Adipocyte (in vitro differentiated cells): ENCODE measurements at regions not wholly inside any gene's neighbourhood (a gene's known extent, or its start where the extent isn't known, plus 50 kb on each side); places are given as distances from the start of the nearest gene placed in this dataset.

ENCODE experiments used
- DNase-seq: peaks from one replicate; pipeline ENCODE4 v3.0.0-alpha.2; 2015; ENCODE audit warnings: low read depth
- H3K27me3 ChIP-seq: replicated peaks from 2 replicates; pipeline ENCODE4 v1.7.0; 2013; ENCODE audit warnings: mild to moderate bottlenecking, low read length, moderate library complexity; ENCODE audit not compliant: control insufficient read depth, insufficient read depth
- H3K36me3 ChIP-seq: 2 replicates; pipeline ENCODE4 v1.7.0; 2013; ENCODE audit warnings: low read length, mild to moderate bottlenecking, moderate library complexity; ENCODE audit not compliant: control insufficient read depth, insufficient read depth, severe bottlenecking
- H3K4me1 ChIP-seq: 2 replicates; pipeline ENCODE4 v1.7.0; 2013; ENCODE audit warnings: mild to moderate bottlenecking, low read length, moderate library complexity; ENCODE audit not compliant: control insufficient read depth, insufficient read depth
- H3K4me3 ChIP-seq: 2 replicates; pipeline ENCODE4 v1.7.0; 2013; ENCODE audit warnings: mild to moderate bottlenecking, low read length, moderate library complexity
- H3K9ac ChIP-seq: 2 replicates; pipeline ENCODE4 v1.7.0; 2013; ENCODE audit warnings: mild to moderate bottlenecking, low read length, moderate library complexity
- H3K9me3 ChIP-seq: 2 replicates; pipeline ENCODE4 v1.7.0; 2013; ENCODE audit warnings: mild to moderate bottlenecking, low read length, moderate library complexity; ENCODE audit not compliant: control insufficient read depth

GRCh38 chr10:30116041-30116491, 56.7 kb upstream of the JCAD start:
- Histone ChIP-seq H3K36me3 (no peaks in the 10 kb centered on the region), H3K27me3 (no peaks in the 10 kb centered on the region), H3K9me3 (no peaks in the 10 kb centered on the region), H3K9ac (no peak overlapping the region), H3K4me1 (peaks cover 3% of the 10 kb centered on the region), H3K4me3 (no peak overlapping the region)
- no peak for DNase-seq

GRCh38 chr10:30115626-30115940, 56.2 kb upstream of the JCAD start:
- no peak overlapping the region for H3K9ac ChIP-seq
- no peaks in the 10 kb centered on the region for H3K27me3 ChIP-seq
- no peaks in the 10 kb centered on the region for H3K9me3 ChIP-seq
- H3K4me1 ChIP-seq, result peaks cover 3% of the 10 kb centered on the region
- no peak overlapping the region for H3K4me3 ChIP-seq
- H3K36me3 ChIP-seq, result no peaks in the 10 kb centered on the region
- DNase-seq, result no peak

GRCh38 chr10:30114881-30115625, 55.7 kb upstream of the JCAD start:
- Histone ChIP-seq H3K9me3 (no peaks in the 10 kb centered on the region), H3K36me3 (no peaks in the 10 kb centered on the region), H3K4me3 (no peak overlapping the region), H3K9ac (peak overlapping the region; percentile 27), H3K27me3 (no peaks in the 10 kb centered on the region), H3K4me1 (peaks cover 3% of the 10 kb centered on the region)
- DNase-seq, result no peak

GRCh38 chr10:30114401-30114800, 55.0 kb upstream of the JCAD start:
- no peak overlapping the region for H3K4me3 ChIP-seq
- H3K4me1 ChIP-seq, result peaks cover 3% of the 10 kb centered on the region
- no peaks in the 10 kb centered on the region for H3K36me3 ChIP-seq
- no peak overlapping the region for H3K9ac ChIP-seq
- no peak for DNase-seq
- H3K9me3 ChIP-seq, result no peaks in the 10 kb centered on the region
- no peaks in the 10 kb centered on the region for H3K27me3 ChIP-seq

GRCh38 chr10:30111340-30112022, 52.1 kb upstream of the JCAD start:
- peaks cover 3% of the 10 kb centered on the region for H3K4me1 ChIP-seq
- no peaks in the 10 kb centered on the region for H3K36me3 ChIP-seq
- no peak overlapping the region for H3K4me3 ChIP-seq
- no peaks in the 10 kb centered on the region for H3K9me3 ChIP-seq
- peak; percentile 67 for DNase-seq
- H3K9ac ChIP-seq, result no peak overlapping the region
- no peaks in the 10 kb centered on the region for H3K27me3 ChIP-seq
